PFSK-1 (cell line): ENCODE measurements at regions not wholly inside any gene's neighbourhood (a gene's known extent, or its start where the extent isn't known, plus 50 kb on each side); places are given as distances from the start of the nearest gene placed in this dataset.

Source experiments
- FOXP2 ChIP-seq: optimal IDR thresholded peaks from 2 replicates; pipeline ENCODE3; 2011; ENCODE audit warnings: borderline replicate concordance, control low read depth, inconsistent platforms; ENCODE audit not compliant: insufficient read depth; ENCODE audit errors: extremely low read length, extremely low read depth
- POLR2AphosphoS5 ChIP-seq: IDR thresholded peaks from 2 replicates; pipeline ENCODE4 v1.6.1; 2012; ENCODE audit warnings: low read depth, mild to moderate bottlenecking, control low read depth, low read length, moderate library complexity
- SIN3A ChIP-seq: IDR thresholded peaks from 2 replicates; pipeline ENCODE4 v1.6.1; 2012; ENCODE audit warnings: mild to moderate bottlenecking, low read length, moderate library complexity, borderline replicate concordance; ENCODE audit not compliant: insufficient read depth
- TAF1 ChIP-seq: IDR thresholded peaks from 2 replicates; pipeline ENCODE4 v1.6.1; 2012; ENCODE audit warnings: low read length, control low read depth, borderline replicate concordance; ENCODE audit not compliant: insufficient read depth
- TF ChIP-seq, protein P1 (sequence below), 2 experiments: IDR thresholded peaks; 2 replicates each; pipeline versions ENCODE4 v1.6.1 to v1.8.0; 2011 to 2012; ENCODE audit warnings: low read depth in 2 of 2, low read length in 2 of 2, control low read depth in 1 of 2, inconsistent platforms in 1 of 2, mild to moderate bottlenecking in 1 of 2, moderate library complexity in 1 of 2; ENCODE audit not compliant: insufficient read depth in 1 of 2

DNA sequence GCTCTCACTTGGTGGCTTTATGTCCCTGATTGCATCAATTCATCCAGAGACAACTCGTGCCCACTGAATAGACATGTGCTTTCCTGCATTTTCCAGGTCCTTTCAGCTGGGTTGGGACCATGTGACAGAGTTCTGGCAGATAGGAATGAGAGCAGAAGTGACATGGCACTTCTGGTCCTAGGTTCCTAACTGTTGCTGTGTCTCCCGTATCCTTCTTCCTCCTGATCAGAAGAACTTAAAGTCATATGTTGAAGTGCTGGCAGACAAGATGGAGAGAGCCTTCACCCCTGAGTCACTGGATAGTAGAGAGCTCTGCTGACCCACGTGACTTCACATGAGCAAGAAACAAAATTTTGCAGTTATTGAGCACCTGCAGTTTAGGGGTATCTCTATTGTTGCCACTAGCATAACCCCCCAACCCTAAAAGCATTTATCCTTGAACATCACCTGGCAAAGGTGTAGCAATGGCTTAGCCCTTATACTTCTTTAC lies 80.0 kb downstream of the NREP start:
- no peak for TF ChIP-seq POLR2AphosphoS5
- no peak for TF ChIP-seq SIN3A
- TF ChIP-seq, protein P1, sequence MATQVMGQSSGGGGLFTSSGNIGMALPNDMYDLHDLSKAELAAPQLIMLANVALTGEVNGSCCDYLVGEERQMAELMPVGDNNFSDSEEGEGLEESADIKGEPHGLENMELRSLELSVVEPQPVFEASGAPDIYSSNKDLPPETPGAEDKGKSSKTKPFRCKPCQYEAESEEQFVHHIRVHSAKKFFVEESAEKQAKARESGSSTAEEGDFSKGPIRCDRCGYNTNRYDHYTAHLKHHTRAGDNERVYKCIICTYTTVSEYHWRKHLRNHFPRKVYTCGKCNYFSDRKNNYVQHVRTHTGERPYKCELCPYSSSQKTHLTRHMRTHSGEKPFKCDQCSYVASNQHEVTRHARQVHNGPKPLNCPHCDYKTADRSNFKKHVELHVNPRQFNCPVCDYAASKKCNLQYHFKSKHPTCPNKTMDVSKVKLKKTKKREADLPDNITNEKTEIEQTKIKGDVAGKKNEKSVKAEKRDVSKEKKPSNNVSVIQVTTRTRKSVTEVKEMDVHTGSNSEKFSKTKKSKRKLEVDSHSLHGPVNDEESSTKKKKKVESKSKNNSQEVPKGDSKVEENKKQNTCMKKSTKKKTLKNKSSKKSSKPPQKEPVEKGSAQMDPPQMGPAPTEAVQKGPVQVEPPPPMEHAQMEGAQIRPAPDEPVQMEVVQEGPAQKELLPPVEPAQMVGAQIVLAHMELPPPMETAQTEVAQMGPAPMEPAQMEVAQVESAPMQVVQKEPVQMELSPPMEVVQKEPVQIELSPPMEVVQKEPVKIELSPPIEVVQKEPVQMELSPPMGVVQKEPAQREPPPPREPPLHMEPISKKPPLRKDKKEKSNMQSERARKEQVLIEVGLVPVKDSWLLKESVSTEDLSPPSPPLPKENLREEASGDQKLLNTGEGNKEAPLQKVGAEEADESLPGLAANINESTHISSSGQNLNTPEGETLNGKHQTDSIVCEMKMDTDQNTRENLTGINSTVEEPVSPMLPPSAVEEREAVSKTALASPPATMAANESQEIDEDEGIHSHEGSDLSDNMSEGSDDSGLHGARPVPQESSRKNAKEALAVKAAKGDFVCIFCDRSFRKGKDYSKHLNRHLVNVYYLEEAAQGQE (IDR thresholded peaks at IDR 0.05; ENCODE audit: insufficient read depth in 1 of 2, low read depth in 2 of 2, low read length in 2 of 2), result no peak
- no peak for TF ChIP-seq FOXP2
- no peak for TF ChIP-seq TAF1

DNA sequence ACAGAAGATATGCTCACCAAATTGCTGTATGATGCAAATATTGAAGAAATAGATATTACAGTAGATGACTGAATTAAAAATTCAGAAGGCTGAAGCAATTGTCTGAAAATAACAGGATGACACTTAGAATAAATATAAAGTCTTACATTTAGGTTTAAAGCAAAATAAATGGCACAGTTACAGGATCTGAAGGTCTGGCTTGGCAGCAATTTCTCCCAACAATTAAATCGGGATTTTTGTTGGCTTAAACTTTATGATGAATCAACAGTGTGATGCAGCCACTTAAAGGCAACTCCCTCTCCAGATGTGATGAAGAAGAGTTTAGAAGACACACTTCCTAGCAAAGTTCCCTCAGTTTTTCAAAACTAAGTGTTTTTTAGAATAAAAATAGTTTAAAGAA lies 80.5 kb downstream of the NREP start:
- TF ChIP-seq, protein P1 (IDR thresholded peaks at IDR 0.05; ENCODE audit: insufficient read depth in 1 of 2, low read depth in 2 of 2, low read length in 2 of 2), result no peak
- TF ChIP-seq POLR2AphosphoS5, result no peak
- TF ChIP-seq FOXP2, result no peak
- TF ChIP-seq SIN3A, result no peak
- no peak for TF ChIP-seq TAF1

DNA sequence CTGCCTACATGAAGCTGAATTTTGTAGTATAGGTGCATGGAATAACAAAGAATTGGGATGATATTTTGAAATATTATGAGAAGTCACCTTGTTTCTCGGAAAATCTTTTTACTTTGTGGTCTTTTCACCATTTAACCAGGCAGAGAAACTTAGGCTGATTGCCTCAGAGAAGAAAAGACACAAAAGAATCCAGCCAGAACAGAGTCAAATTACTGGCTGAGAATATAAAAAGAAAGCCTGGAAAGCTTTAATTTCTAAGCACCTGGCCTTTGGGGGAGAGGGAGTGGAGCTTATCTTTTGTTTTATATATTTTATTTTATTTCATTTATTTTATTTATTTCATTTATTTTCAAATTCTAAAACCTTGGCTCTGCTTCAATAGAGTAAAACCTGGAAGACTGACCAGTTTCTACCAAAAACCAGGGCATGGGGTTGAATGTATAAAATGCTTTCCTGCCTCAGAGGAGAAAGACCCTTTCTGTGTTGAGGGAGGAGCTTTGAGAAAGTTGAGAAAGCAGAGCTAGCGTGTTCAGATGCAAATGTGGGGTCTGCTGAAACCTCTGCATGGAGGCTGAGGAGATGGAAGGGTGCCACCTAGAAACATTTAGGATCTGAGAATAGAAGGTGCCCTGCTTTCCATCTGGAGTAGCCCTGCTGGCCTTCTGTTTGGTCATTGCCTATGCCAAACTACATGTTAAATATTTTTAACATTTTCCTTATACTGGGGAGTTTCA lies 81.6 kb downstream of the NREP start:
- TF ChIP-seq TAF1, result no peak
- TF ChIP-seq SIN3A, result no peak
- TF ChIP-seq POLR2AphosphoS5, result no peak
- TF ChIP-seq, protein P1 (IDR thresholded peaks at IDR 0.05; ENCODE audit: insufficient read depth in 1 of 2, low read depth in 2 of 2, low read length in 2 of 2), result no peak
- no peak for TF ChIP-seq FOXP2

DNA sequence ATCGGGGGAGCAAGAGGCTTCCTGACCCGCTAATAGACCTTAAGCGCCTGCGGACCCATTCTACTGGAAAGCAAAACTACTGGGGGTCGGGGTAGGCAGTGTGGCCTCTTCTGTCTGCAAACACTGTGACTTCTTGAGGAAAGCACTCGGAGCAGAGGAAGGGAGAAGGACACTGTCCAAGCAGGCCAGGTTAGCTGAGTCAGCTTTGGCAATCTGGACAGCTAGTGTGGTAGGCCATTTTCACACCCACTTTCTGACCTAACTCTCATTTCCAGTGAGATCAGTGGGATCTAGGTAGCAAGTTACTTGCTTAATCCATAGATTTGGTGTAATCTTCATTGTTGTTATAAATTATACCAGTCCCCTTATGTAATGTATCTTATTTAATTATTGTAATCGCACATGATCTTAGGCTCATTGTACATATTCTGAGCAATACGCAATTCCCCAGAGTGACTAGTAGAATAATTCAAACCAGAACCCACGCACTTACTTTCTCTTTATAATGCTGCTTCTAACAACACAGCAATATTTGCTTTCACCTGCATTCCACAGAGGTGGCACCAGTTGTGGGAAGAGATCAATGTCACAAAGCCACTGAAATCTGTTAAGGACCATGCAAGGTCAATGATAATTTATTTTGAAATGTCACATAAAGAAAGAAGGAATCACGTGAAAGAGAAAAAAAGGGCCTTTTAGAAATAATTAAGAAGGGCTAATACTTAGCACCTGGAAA lies 82.9 kb downstream of the NREP start:
- TF ChIP-seq SIN3A (no peak), POLR2AphosphoS5 (no peak), TAF1 (no peak), FOXP2 (no peak)
- TF ChIP-seq, protein P1 (IDR thresholded peaks at IDR 0.05; ENCODE audit: insufficient read depth in 1 of 2, low read depth in 2 of 2, low read length in 2 of 2), result no peak
